ENCODE measurements at regions not wholly inside any gene's neighbourhood (a gene's known extent, or its start where the extent isn't known, plus 50 kb on each side); places are given as distances from the start of the nearest gene placed in this dataset.

GRCh38 chr16:73817526-73818324 is 478.9 kb upstream of the PSMD7 start:
- H3K36me3 ChIP-seq (ENCODE audit: control insufficient read depth, insufficient read depth, low read length), result no peaks in the 10 kb centered on the region
- WGBS, 2 experiments, result 96% methylated on average over 10 to 13 of the region's 13 CpGs
- H3K4me3 ChIP-seq (ENCODE audit: insufficient read depth, low read depth, low read length), result no peak overlapping the region
- H3K27me3 ChIP-seq (ENCODE audit: control insufficient read depth, insufficient read depth, low read length, poor library complexity, severe bottlenecking), result no peaks in the 10 kb centered on the region
- no peak overlapping the region for H3K27ac ChIP-seq (ENCODE audit: insufficient read depth, low read depth, low read length, poor library complexity, severe bottlenecking)
- no peaks in the 10 kb centered on the region for H3K9me3 ChIP-seq (ENCODE audit: control insufficient read depth, low read length)
- H3K4me1 ChIP-seq (ENCODE audit: control insufficient read depth, insufficient read depth, low read length), result peaks cover 9% of the 10 kb centered on the region

- WGBS, 2 experiments, result 79 to 80% methylated on average over 7 of the region's 7 CpGs
- Histone ChIP-seq H3K4me1 (ENCODE audit: control insufficient read depth, insufficient read depth, low read length) (no peaks in the 10 kb centered on the region), H3K4me3 (ENCODE audit: insufficient read depth, low read depth, low read length) (no peak overlapping the region), H3K27me3 (ENCODE audit: control insufficient read depth, insufficient read depth, low read length, poor library complexity, severe bottlenecking) (no peaks in the 10 kb centered on the region), H3K36me3 (ENCODE audit: control insufficient read depth, insufficient read depth, low read length) (no peaks in the 10 kb centered on the region), H3K27ac (ENCODE audit: insufficient read depth, low read depth, low read length, poor library complexity, severe bottlenecking) (no peak overlapping the region), H3K9me3 (ENCODE audit: control insufficient read depth, low read length) (no peaks in the 10 kb centered on the region)
Observed at GRCh38 chr16:73813527-73813926, 483.1 kb upstream of the PSMD7 start.

- no peaks in the 10 kb centered on the region for H3K4me1 ChIP-seq (ENCODE audit: control insufficient read depth, insufficient read depth, low read length)
- H3K9me3 ChIP-seq (ENCODE audit: control insufficient read depth, low read length), result no peaks in the 10 kb centered on the region
- no peak overlapping the region for H3K4me3 ChIP-seq (ENCODE audit: insufficient read depth, low read depth, low read length)
- no peaks in the 10 kb centered on the region for H3K36me3 ChIP-seq (ENCODE audit: control insufficient read depth, insufficient read depth, low read length)
- no peaks in the 10 kb centered on the region for H3K27me3 ChIP-seq (ENCODE audit: control insufficient read depth, insufficient read depth, low read length, poor library complexity, severe bottlenecking)
- 100% methylated on average over 1 of the region's 1 CpG for WGBS, 2 experiments
- H3K27ac ChIP-seq (ENCODE audit: insufficient read depth, low read depth, low read length, poor library complexity, severe bottlenecking), result no peak overlapping the region
Observed at GRCh38 chr16:73804456-73804855, 492.2 kb upstream of the PSMD7 start.

GRCh38 chr16:73798471-73798870 is 498.1 kb upstream of the PSMD7 start:
- H3K9me3 ChIP-seq (ENCODE audit: control insufficient read depth, low read length), result no peaks in the 10 kb centered on the region
- 93% methylated on average over 5 of the region's 5 CpGs for whole genome bisulfite sequencing, 2 experiments
- H3K27ac ChIP-seq (ENCODE audit: insufficient read depth, low read depth, low read length, poor library complexity, severe bottlenecking), result no peak overlapping the region
- no peaks in the 10 kb centered on the region for H3K36me3 ChIP-seq (ENCODE audit: control insufficient read depth, insufficient read depth, low read length)
- H3K4me1 ChIP-seq (ENCODE audit: control insufficient read depth, insufficient read depth, low read length), result peaks cover 8% of the 10 kb centered on the region
- H3K4me3 ChIP-seq (ENCODE audit: insufficient read depth, low read depth, low read length), result no peak overlapping the region
- no peaks in the 10 kb centered on the region for H3K27me3 ChIP-seq (ENCODE audit: control insufficient read depth, insufficient read depth, low read length, poor library complexity, severe bottlenecking)

GRCh38 chr16:73797115-73797514 is 499.5 kb upstream of the PSMD7 start:
- H3K27ac ChIP-seq (ENCODE audit: insufficient read depth, low read depth, low read length, poor library complexity, severe bottlenecking), result no peak overlapping the region
- 92 to 100% methylated on average over 1 of the region's 1 CpG for WGBS, 2 experiments
- no peak overlapping the region for H3K4me3 ChIP-seq (ENCODE audit: insufficient read depth, low read depth, low read length)
- no peaks in the 10 kb centered on the region for H3K9me3 ChIP-seq (ENCODE audit: control insufficient read depth, low read length)
- H3K27me3 ChIP-seq (ENCODE audit: control insufficient read depth, insufficient read depth, low read length, poor library complexity, severe bottlenecking), result no peaks in the 10 kb centered on the region
- no peaks in the 10 kb centered on the region for H3K36me3 ChIP-seq (ENCODE audit: control insufficient read depth, insufficient read depth, low read length)
- peaks cover 10% of the 10 kb centered on the region for H3K4me1 ChIP-seq (ENCODE audit: control insufficient read depth, insufficient read depth, low read length)

GRCh38 chr16:73796241-73796640 is 500.4 kb upstream of the PSMD7 start:
- 94% methylated on average over 4 of the region's 4 CpGs for WGBS, 2 experiments
- H3K9me3 ChIP-seq (ENCODE audit: control insufficient read depth, low read length), result no peaks in the 10 kb centered on the region

GRCh38 chr16:73794994-73795393 is 501.6 kb upstream of the PSMD7 start:
- 92% methylated on average over 3 of the region's 3 CpGs for WGBS, 2 experiments
- no peaks in the 10 kb centered on the region for H3K36me3 ChIP-seq (ENCODE audit: control insufficient read depth, insufficient read depth, low read length)
- no peak overlapping the region for H3K27ac ChIP-seq (ENCODE audit: insufficient read depth, low read depth, low read length, poor library complexity, severe bottlenecking)
- H3K4me3 ChIP-seq (ENCODE audit: insufficient read depth, low read depth, low read length), result no peak overlapping the region
- no peaks in the 10 kb centered on the region for H3K27me3 ChIP-seq (ENCODE audit: control insufficient read depth, insufficient read depth, low read length, poor library complexity, severe bottlenecking)
- H3K9me3 ChIP-seq (ENCODE audit: control insufficient read depth, low read length), result no peaks in the 10 kb centered on the region
- H3K4me1 ChIP-seq (ENCODE audit: control insufficient read depth, insufficient read depth, low read length), result peaks cover 10% of the 10 kb centered on the region

More at GRCh38 chr16:73796241-73796640, 500.4 kb upstream of the PSMD7 start:
- H3K4me1 ChIP-seq (ENCODE audit: control insufficient read depth, insufficient read depth, low read length), result peaks cover 10% of the 10 kb centered on the region
- no peak overlapping the region for H3K27ac ChIP-seq (ENCODE audit: insufficient read depth, low read depth, low read length, poor library complexity, severe bottlenecking)
- H3K27me3 ChIP-seq (ENCODE audit: control insufficient read depth, insufficient read depth, low read length, poor library complexity, severe bottlenecking), result no peaks in the 10 kb centered on the region
- H3K4me3 ChIP-seq (ENCODE audit: insufficient read depth, low read depth, low read length), result no peak overlapping the region
- no peaks in the 10 kb centered on the region for H3K36me3 ChIP-seq (ENCODE audit: control insufficient read depth, insufficient read depth, low read length)

- Histone ChIP-seq H3K4me3 (ENCODE audit: insufficient read depth, low read depth, low read length) (no peak overlapping the region), H3K27me3 (ENCODE audit: control insufficient read depth, insufficient read depth, low read length, poor library complexity, severe bottlenecking) (no peaks in the 10 kb centered on the region), H3K4me1 (ENCODE audit: control insufficient read depth, insufficient read depth, low read length) (peaks cover 10% of the 10 kb centered on the region), H3K9me3 (ENCODE audit: control insufficient read depth, low read length) (no peaks in the 10 kb centered on the region), H3K36me3 (ENCODE audit: control insufficient read depth, insufficient read depth, low read length) (no peaks in the 10 kb centered on the region), H3K27ac (ENCODE audit: insufficient read depth, low read depth, low read length, poor library complexity, severe bottlenecking) (no peak overlapping the region)
- 85 to 88% methylated on average over 11 of the region's 11 CpGs for WGBS, 2 experiments
Observed at GRCh38 chr16:73793871-73794437, 502.7 kb upstream of the PSMD7 start.

GRCh38 chr16:73793260-73793659 is 503.4 kb upstream of the PSMD7 start:
- Histone ChIP-seq H3K27ac (ENCODE audit: insufficient read depth, low read depth, low read length, poor library complexity, severe bottlenecking) (no peak overlapping the region), H3K36me3 (ENCODE audit: control insufficient read depth, insufficient read depth, low read length) (no peaks in the 10 kb centered on the region), H3K9me3 (ENCODE audit: control insufficient read depth, low read length) (no peaks in the 10 kb centered on the region), H3K27me3 (ENCODE audit: control insufficient read depth, insufficient read depth, low read length, poor library complexity, severe bottlenecking) (no peaks in the 10 kb centered on the region), H3K4me1 (ENCODE audit: control insufficient read depth, insufficient read depth, low read length) (peaks cover 10% of the 10 kb centered on the region), H3K4me3 (ENCODE audit: insufficient read depth, low read depth, low read length) (no peak overlapping the region)
- WGBS, 2 experiments, result 86 to 91% methylated on average over 4 of the region's 4 CpGs

GRCh38 chr16:73792199-73793020 is 504.2 kb upstream of the PSMD7 start:
- no peak overlapping the region for H3K4me3 ChIP-seq (ENCODE audit: insufficient read depth, low read depth, low read length)
- peaks cover 10% of the 10 kb centered on the region for H3K4me1 ChIP-seq (ENCODE audit: control insufficient read depth, insufficient read depth, low read length)
- no peaks in the 10 kb centered on the region for H3K27me3 ChIP-seq (ENCODE audit: control insufficient read depth, insufficient read depth, low read length, poor library complexity, severe bottlenecking)
- H3K27ac ChIP-seq (ENCODE audit: insufficient read depth, low read depth, low read length, poor library complexity, severe bottlenecking), result no peak overlapping the region
- 81 to 88% methylated on average over 15 of the region's 15 CpGs for WGBS, 2 experiments
- no peaks in the 10 kb centered on the region for H3K9me3 ChIP-seq (ENCODE audit: control insufficient read depth, low read length)
- no peaks in the 10 kb centered on the region for H3K36me3 ChIP-seq (ENCODE audit: control insufficient read depth, insufficient read depth, low read length)

Data from ectodermal cell (in vitro differentiated cells).